H1 (cell line): ENCODE measurements at regions not wholly inside any gene's neighbourhood (a gene's known extent, or its start where the extent isn't known, plus 50 kb on each side); places are given as distances from the start of the nearest gene placed in this dataset.

ENCODE experiments used
- CHD7 ChIP-seq: fragments of 300-600 bp; sonication (generic); IDR thresholded peaks from 2 replicates; pipeline ENCODE4 v1.7.1; 2012; ENCODE audit warnings: low read length, moderate library complexity, mild to moderate bottlenecking, inconsistent platforms; ENCODE audit not compliant: insufficient replicate concordance
- MAFK ChIP-seq: IDR thresholded peaks from 2 replicates; pipeline ENCODE4 v1.6.1; 2012; ENCODE audit warnings: low read depth, mild to moderate bottlenecking, improper control_type of control experiment, low read length
- YY1 ChIP-seq: IDR thresholded peaks from 2 replicates; pipeline ENCODE4 v1.6.1; 2011; ENCODE audit warnings: low read depth, mild to moderate bottlenecking, low read length

- TF ChIP-seq MAFK, result no peak
- no peak for TF ChIP-seq YY1
- TF ChIP-seq CHD7, result no peak
Measured at GRCh38 chr15:96735632-96736240, 405.2 kb downstream of the NR2F2 start (continued).
